ENCODE measurements at regions not wholly inside any gene's neighbourhood (a gene's known extent, or its start where the extent isn't known, plus 50 kb on each side); places are given as distances from the start of the nearest gene placed in this dataset.

DNA sequence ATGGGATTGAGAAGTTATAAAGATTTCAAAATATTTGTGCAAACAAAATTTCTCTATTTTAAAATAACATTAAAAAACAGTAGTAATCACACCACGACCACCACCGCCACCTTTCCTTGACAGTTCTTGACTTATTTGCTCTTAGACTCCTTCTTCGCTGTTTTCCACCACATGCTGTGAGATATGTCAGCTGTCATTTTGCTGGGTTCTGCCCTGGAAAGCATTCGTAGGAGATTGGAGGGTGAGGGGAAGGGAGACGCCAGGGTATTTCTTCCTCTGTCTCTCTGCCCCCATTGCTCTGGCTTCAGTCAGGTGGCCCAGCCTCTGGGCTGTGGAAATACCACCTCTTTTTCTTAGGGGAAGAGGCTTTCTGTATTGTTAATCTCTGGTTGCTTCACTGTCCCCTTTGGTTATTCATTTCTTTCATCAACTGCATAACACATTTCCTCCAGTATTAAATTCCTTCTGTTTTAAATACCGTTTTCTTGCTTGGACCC lies 186.2 kb downstream of the NEDD1 start:
- TF ChIP-seq, protein P1, sequence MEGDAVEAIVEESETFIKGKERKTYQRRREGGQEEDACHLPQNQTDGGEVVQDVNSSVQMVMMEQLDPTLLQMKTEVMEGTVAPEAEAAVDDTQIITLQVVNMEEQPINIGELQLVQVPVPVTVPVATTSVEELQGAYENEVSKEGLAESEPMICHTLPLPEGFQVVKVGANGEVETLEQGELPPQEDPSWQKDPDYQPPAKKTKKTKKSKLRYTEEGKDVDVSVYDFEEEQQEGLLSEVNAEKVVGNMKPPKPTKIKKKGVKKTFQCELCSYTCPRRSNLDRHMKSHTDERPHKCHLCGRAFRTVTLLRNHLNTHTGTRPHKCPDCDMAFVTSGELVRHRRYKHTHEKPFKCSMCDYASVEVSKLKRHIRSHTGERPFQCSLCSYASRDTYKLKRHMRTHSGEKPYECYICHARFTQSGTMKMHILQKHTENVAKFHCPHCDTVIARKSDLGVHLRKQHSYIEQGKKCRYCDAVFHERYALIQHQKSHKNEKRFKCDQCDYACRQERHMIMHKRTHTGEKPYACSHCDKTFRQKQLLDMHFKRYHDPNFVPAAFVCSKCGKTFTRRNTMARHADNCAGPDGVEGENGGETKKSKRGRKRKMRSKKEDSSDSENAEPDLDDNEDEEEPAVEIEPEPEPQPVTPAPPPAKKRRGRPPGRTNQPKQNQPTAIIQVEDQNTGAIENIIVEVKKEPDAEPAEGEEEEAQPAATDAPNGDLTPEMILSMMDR (IDR thresholded peaks at IDR 0.05; ENCODE audit: insufficient read depth, low read depth, low read length): no peak
- TF ChIP-seq EZH2 (IDR thresholded peaks at IDR 0.05; ENCODE audit: insufficient read depth, low read length): no peak
